K562 (cell line): ENCODE measurements at regions not wholly inside any gene's neighbourhood (a gene's known extent, or its start where the extent isn't known, plus 50 kb on each side); places are given as distances from the start of the nearest gene placed in this dataset.
"Not testable (repeated sequence)": the region's sequence is repeated elsewhere in the genome, so short reads cannot be mapped to it uniquely, and the experiment has no call there.

Experiments used
- ATAC-seq: fragments of 200-7000 bp; cut with Tn5 transposase; 3 replicates; pipeline ENCODE4 v1.9.1; 2020; ENCODE audit warnings: moderate library complexity
- BruUV-seq: library from RNA; stranded (reverse); fragments of 400-500 nt; replicated peaks from 2 replicates; lab custom pipeline; 2021; lab: Mats Ljungman, UMichigan
- CTCF ChIA-PET: fragments of 300-600 bp; formaldehyde crosslinking; extraction: SDS; loops from one replicate; lab custom pipeline; 2021; ENCODE audit warnings: low intra/inter-chr PET ratio; lab: Yijun Ruan, JAX
- POLR2A ChIA-PET: fragments of 300-600, 350-650 bp; sonication (Branson Sonifier 250); formaldehyde crosslinking; extraction: SDS; loops from one replicate; lab custom pipeline; 2021; ENCODE audit warnings: antibody characterized with exemption, inconsistent platforms; lab: Yijun Ruan, JAX
- DNase-seq, 4 experiments: peaks; one replicate each; pipeline versions ENCODE4 v3.0.0 to v3.0.0-alpha.2; 2011 to 2018; ENCODE audit warnings: low spot score in 3 of 4, mixed read lengths in 3 of 4; ENCODE audit errors: extremely low read depth in 1 of 4
- FAIRE-seq: peaks from 2 replicates; lab custom pipeline; 2011; peaks lifted over from hg19 to GRCh38; lab: Jason Lieb, UNC
- H2AFZ ChIP-seq: 2 replicates; pipeline ENCODE4 v1.6.0; 2011; ENCODE audit warnings: low read depth, low read length, control low read depth, inconsistent platforms
- H3K27ac ChIP-seq: fragments of 200-600 bp; 3 replicates; pipeline ENCODE4 v1.8.0; 2011; ENCODE audit warnings: low read depth, mild to moderate bottlenecking, control low read depth, inconsistent platforms, low read length, moderate library complexity, mixed read lengths; ENCODE audit errors: extremely low read depth
- H3K27me3 ChIP-seq, 2 experiments: fragments of 300-600 bp in 1 of 2; 2 replicates in 1 of 2; 3 replicates in 1 of 2; pipeline versions ENCODE4 v1.6.0 to v1.8.0; 2011; ENCODE audit warnings: inconsistent platforms in 2 of 2, low read length in 2 of 2, mild to moderate bottlenecking in 1 of 2, mixed read lengths in 1 of 2, moderate library complexity in 1 of 2; ENCODE audit not compliant: control insufficient read depth in 2 of 2, insufficient read depth in 2 of 2
- H3K36me3 ChIP-seq: fragments of 300-600 bp; 3 replicates; pipeline ENCODE4 v1.8.0; 2011; ENCODE audit warnings: mild to moderate bottlenecking, low read length, inconsistent platforms; ENCODE audit not compliant: control insufficient read depth, insufficient read depth
- H3K4me1 ChIP-seq, 2 experiments: fragments of 200-600 bp in 1 of 2; replicated peaks in 1 of 2; 2 replicates in 1 of 2; 3 replicates in 1 of 2; pipeline versions ENCODE4 v1.5.1 to v1.8.0; 2011; ENCODE audit warnings: inconsistent platforms in 2 of 2, low read length in 2 of 2, mild to moderate bottlenecking in 1 of 2, mixed read lengths in 1 of 2, moderate library complexity in 1 of 2; ENCODE audit not compliant: control insufficient read depth in 2 of 2, insufficient read depth in 2 of 2
- H3K4me2 ChIP-seq: 2 replicates; pipeline ENCODE4 v1.6.1; 2011; ENCODE audit warnings: low read length, control low read depth, inconsistent platforms, mixed read lengths; ENCODE audit not compliant: insufficient read depth
- H3K4me3 ChIP-seq: fragments of 200-600 bp; sonication (generic), shearing (Covaris generic); 2 replicates; pipeline ENCODE4 v1.5.1; 2016; ENCODE audit warnings: control low read depth, inconsistent platforms
- H3K79me2 ChIP-seq: fragments of 200-600 bp; 3 replicates; pipeline ENCODE4 v1.8.0; 2011; ENCODE audit warnings: low read length, inconsistent platforms; ENCODE audit not compliant: control insufficient read depth, insufficient read depth
- H3K9ac ChIP-seq, 2 experiments: 2 replicates each; pipeline versions ENCODE4 v1.6.0 to v1.6.1; 2011; ENCODE audit warnings: low read depth in 2 of 2, low read length in 2 of 2, control low read depth in 1 of 2, inconsistent platforms in 1 of 2, mild to moderate bottlenecking in 1 of 2, mixed read lengths in 1 of 2; ENCODE audit not compliant: insufficient read depth in 1 of 2
- H3K9me1 ChIP-seq: one replicate; pipeline ENCODE4 v1.6.0; 2011; ENCODE audit warnings: inconsistent platforms, mild to moderate bottlenecking, low read length, moderate library complexity; ENCODE audit not compliant: control insufficient read depth, insufficient read depth
- H3K9me3 ChIP-seq: replicated peaks from 2 replicates; pipeline ENCODE4 v1.5.1; 2011; ENCODE audit warnings: low read depth, low read length, inconsistent platforms; ENCODE audit not compliant: control insufficient read depth, insufficient read depth
- H4K20me1 ChIP-seq: replicated peaks from 2 replicates; pipeline ENCODE4 v1.6.1; 2011; ENCODE audit warnings: low read length, inconsistent platforms, mixed read lengths; ENCODE audit not compliant: control insufficient read depth, insufficient read depth
- DDX20 ChIP-seq: fragments of 450-650 bp; IDR thresholded peaks from 2 replicates; pipeline ENCODE4 v1.6.1; 2016; ENCODE audit warnings: missing genetic modification characterization, low read depth, mild to moderate bottlenecking, missing compliant biosample characterization, moderate library complexity
- HINFP ChIP-seq: fragments of 450-650 bp; conservative IDR thresholded peaks from 2 replicates; pipeline ENCODE4 v1.6.1; 2016; ENCODE audit warnings: missing genetic modification characterization, low read depth, mild to moderate bottlenecking, control low read depth, missing compliant biosample characterization
- HNRNPH1 ChIP-seq: fragments of 200-400 bp; formaldehyde crosslinking; optimal IDR thresholded peaks from 2 replicates; pipeline ENCODE3; 2017; ENCODE audit warnings: low read depth, mild to moderate bottlenecking, low read length, moderate library complexity
- KDM2B ChIP-seq: fragments of 250-450 bp; sonication (Bioruptor Pico); IDR thresholded peaks from 2 replicates; pipeline ENCODE4 v1.8.0; 2021; ENCODE audit warnings: mild to moderate bottlenecking, moderate library complexity
- KLF1 ChIP-seq: fragments of 450-650 bp; IDR thresholded peaks from 2 replicates; pipeline ENCODE4 v1.6.1; 2016; ENCODE audit warnings: missing genetic modification characterization, missing compliant biosample characterization
- NFATC3 ChIP-seq: fragments of 450-650 bp; IDR thresholded peaks from 2 replicates; pipeline ENCODE4 v1.6.1; 2017; ENCODE audit warnings: mild to moderate bottlenecking
- RFX1 ChIP-seq: fragments of 450-650 bp; IDR thresholded peaks from 2 replicates; pipeline ENCODE4 v1.6.1; 2016; ENCODE audit warnings: mild to moderate bottlenecking, moderate library complexity
- SMARCB1 ChIP-seq: IDR thresholded peaks from 2 replicates; pipeline ENCODE4 v1.6.1; 2011; ENCODE audit warnings: improper control_type of control experiment, low read depth; ENCODE audit not compliant: insufficient read length
- SP1 ChIP-seq: sonication (generic); formaldehyde crosslinking; IDR thresholded peaks from 2 replicates; pipeline ENCODE4 v1.8.1; 2022; ENCODE audit warnings: mild to moderate bottlenecking, missing genetic modification reagents
- SRF ChIP-seq, 2 experiments: fragments of 250-450, 450-650 bp in 1 of 2; sonication (Bioruptor Pico) in 1 of 2; sonication (generic) in 1 of 2; formaldehyde crosslinking; IDR thresholded peaks; 2 replicates each; pipeline versions ENCODE4 v1.5.0 to v1.5.1; 2020 to 2022; ENCODE audit warnings: mild to moderate bottlenecking in 1 of 2, missing genetic modification reagents in 1 of 2
- TAF7 ChIP-seq: fragments of 450-650 bp; IDR thresholded peaks from 2 replicates; pipeline ENCODE4 v1.6.1; 2016; ENCODE audit warnings: missing genetic modification characterization, missing compliant biosample characterization
- TAL1 ChIP-seq: fragments of 450-650 bp; IDR thresholded peaks from 2 replicates; pipeline ENCODE4 v1.6.1; 2016; ENCODE audit warnings: mild to moderate bottlenecking
- ZBTB33 ChIP-seq: sonication (generic); formaldehyde crosslinking; IDR thresholded peaks from 2 replicates; pipeline ENCODE4 v1.8.1; 2023; ENCODE audit warnings: mild to moderate bottlenecking, missing genetic modification reagents
- ZNF507 ChIP-seq: conservative IDR thresholded peaks from 2 replicates; pipeline ENCODE4 v1.6.1; 2017; ENCODE audit warnings: missing genetic modification characterization, missing compliant biosample characterization
- ZNF764 ChIP-seq: fragments of 250-450 bp; sonication (Bioruptor Pico); IDR thresholded peaks from 2 replicates; pipeline ENCODE4 v1.4.0; 2020; ENCODE audit warnings: low read depth, mild to moderate bottlenecking, moderate library complexity
- WGBS: fragments of 100-300 bp; shearing (Covaris generic); methylation state at CpG from one replicate; pipeline ENCODE4 v1.1.6; 2016; ENCODE audit warnings: low coverage, mixed read lengths; ENCODE audit not compliant: insufficient coverage; ENCODE audit errors: missing lambda C conversion rate; 5-methylcytosine and 5-hydroxymethylcytosine counted together
- in situ Hi-C: fragments of 300-500 bp; cut with MboI; formaldehyde crosslinking; loops from 4 replicates; pipeline ENCODE4 v1.15.0; 2018; ENCODE audit warnings: inconsistent platforms, mixed read lengths
- intact Hi-C: fragments of 100-400 bp; cut with micrococcal nuclease; formaldehyde crosslinking; loops from 2 replicates; pipeline ENCODE4 v1.14.2; 2022

- ATAC-seq, in situ Hi-C loops, CTCF ChIA-PET, intact Hi-C loops, H3K9me3 ChIP-seq, H3K36me3 ChIP-seq, BruUV-seq, H3K4me3 ChIP-seq, H3K27me3 ChIP-seq, H3K4me2 ChIP-seq, H4K20me1 ChIP-seq, H3K4me1 ChIP-seq, H2AFZ ChIP-seq, H3K9me1 ChIP-seq, DNase-seq, H3K27ac ChIP-seq, H3K9ac ChIP-seq, POLR2A ChIA-PET, FAIRE-seq, H3K79me2 ChIP-seq: not testable (repeated sequence)
- whole genome bisulfite sequencing = 4% methylated on average over 7 of the region's 12 CpGs
Observed at GRCh38 chr3:181590939-181591338, 120.8 kb upstream of the SOX2 start.

- Histone ChIP-seq H3K4me1 (no peaks in the 10 kb centered on the region), H3K4me3 (no peak overlapping the region), H3K79me2 (no peaks in the 10 kb centered on the region), H3K9ac (no peak overlapping the region), H4K20me1 (no peaks in the 10 kb centered on the region), H3K27me3 (no peaks in the 10 kb centered on the region), H3K36me3 (no peaks in the 10 kb centered on the region), H2AFZ (no peak overlapping the region), H3K9me3 (no peaks in the 10 kb centered on the region), H3K9me1 (no peaks in the 10 kb centered on the region), H3K4me2 (no peak overlapping the region), H3K27ac (no peak overlapping the region)
- intact Hi-C loops = no loop called here
- DNase-seq (no peak), FAIRE-seq (no peak), ATAC-seq (no peak)
- no TSS peak for BruUV-seq
- ChIA-PET POLR2A (no interaction called here), CTCF (no interaction called here)
- in situ Hi-C loops = no loop called here
- 0% methylated on average over 6 of the region's 8 CpGs for WGBS
- TF ChIP-seq KLF1 (tag) (no peak), RFX1 (no peak), HINFP (tag) (no peak), NFATC3 (no peak), ZNF764 (CRISPR knock-in tag) (no peak), ZNF507 (tag) (no peak), SRF (CRISPR knock-in tag; IDR thresholded peaks at IDR 0.05) (no peak), TAF7 (tag) (no peak), ZBTB33 (CRISPR knock-in tag) (no peak), KDM2B (no peak), SMARCB1 (no peak), SP1 (CRISPR knock-in tag) (no peak), DDX20 (tag) (no peak), HNRNPH1 (no peak), TAL1 (no peak)
Observed at GRCh38 chr3:181582619-181583018, 129.1 kb upstream of the SOX2 start.
